ENCODE measurements at regions not wholly inside any gene's neighbourhood (a gene's known extent, or its start where the extent isn't known, plus 50 kb on each side); places are given as distances from the start of the nearest gene placed in this dataset.
A peak's percentile ranks its signal among the peaks of the same experiment; 100 is the strongest.

DNA sequence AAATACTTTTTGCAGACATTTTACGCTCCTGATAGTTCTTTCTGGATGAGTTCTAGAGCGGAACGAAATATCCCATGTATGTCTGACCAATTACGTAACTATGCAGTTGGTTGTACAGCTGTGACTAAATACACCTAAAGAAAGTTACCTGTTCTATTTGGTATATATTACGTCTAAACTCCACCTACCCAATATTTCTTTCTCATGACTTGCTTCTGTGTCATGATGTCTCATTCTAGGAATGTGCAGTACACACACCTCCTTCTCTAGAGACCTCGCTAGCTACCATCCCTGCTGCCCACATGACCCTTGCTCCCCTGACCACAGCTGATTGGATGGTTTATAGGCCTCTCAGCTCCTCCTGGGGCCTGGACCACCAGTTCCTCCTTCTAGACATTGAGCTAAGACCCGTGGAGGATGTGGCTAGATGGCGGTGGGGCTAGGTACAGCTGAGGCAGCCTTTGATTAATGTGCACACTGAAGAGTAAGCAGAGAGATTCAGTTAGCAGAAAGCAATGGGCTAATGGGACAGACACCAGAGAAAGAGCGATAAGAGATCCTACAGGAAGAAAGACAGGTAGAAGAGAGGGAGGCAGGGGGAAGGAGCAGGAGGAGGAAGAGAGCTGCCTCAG, 422.1 kb downstream of the COG6 start:
- Histone ChIP-seq H3K27ac (ENCODE audit: low read depth in 2 of 2, low read length in 2 of 2) (no peak overlapping the region), H3K27me3 (ENCODE audit: control insufficient read depth, insufficient read depth, low read length) (no peaks in the 10 kb centered on the region), H3K9ac (ENCODE audit: low read length in 3 of 3) (no peak overlapping the region), H3K4me1 (ENCODE audit: control insufficient read depth in 2 of 3, insufficient read depth in 2 of 3, low read depth in 1 of 3, low read length in 3 of 3) (no peaks in the 10 kb centered on the region), H3K4me3 (ENCODE audit: low read length in 3 of 3) (no peak overlapping the region), H3K36me3 (ENCODE audit: control insufficient read depth in 2 of 3, insufficient read depth in 3 of 3, low read length in 3 of 3) (no peaks in the 10 kb centered on the region), H3K9me3 (ENCODE audit: control insufficient read depth in 2 of 3, insufficient read depth in 1 of 3, low read length in 3 of 3) (no peaks in the 10 kb centered on the region)
- intact Hi-C loops (cut with DNase I) = no loop called here
- TF ChIP-seq, protein P1, sequence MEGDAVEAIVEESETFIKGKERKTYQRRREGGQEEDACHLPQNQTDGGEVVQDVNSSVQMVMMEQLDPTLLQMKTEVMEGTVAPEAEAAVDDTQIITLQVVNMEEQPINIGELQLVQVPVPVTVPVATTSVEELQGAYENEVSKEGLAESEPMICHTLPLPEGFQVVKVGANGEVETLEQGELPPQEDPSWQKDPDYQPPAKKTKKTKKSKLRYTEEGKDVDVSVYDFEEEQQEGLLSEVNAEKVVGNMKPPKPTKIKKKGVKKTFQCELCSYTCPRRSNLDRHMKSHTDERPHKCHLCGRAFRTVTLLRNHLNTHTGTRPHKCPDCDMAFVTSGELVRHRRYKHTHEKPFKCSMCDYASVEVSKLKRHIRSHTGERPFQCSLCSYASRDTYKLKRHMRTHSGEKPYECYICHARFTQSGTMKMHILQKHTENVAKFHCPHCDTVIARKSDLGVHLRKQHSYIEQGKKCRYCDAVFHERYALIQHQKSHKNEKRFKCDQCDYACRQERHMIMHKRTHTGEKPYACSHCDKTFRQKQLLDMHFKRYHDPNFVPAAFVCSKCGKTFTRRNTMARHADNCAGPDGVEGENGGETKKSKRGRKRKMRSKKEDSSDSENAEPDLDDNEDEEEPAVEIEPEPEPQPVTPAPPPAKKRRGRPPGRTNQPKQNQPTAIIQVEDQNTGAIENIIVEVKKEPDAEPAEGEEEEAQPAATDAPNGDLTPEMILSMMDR (IDR thresholded peaks at IDR 0.05; ENCODE audit: borderline replicate concordance, extremely low read depth, insufficient read depth) = no peak
- DNase-seq = no peak
- no peak for FAIRE-seq

DNA sequence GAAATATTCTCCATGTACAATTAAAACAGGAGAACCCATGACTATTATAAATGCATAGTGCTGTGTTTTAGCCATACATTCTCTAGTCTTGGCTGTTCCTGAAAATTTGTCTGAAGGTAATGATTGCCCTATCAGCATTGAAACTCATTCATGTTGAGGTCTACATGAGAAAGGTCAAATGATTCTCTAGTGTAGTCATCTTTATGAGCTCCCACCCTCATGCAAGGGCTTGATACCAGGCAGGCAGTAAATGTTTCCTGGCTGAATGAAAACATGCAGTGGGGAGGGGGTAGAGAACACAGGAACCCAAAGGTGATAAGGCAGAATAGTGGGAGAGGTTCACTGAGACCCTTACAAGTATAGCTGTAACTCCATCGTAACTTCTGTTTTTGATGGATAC, 424.3 kb downstream of the COG6 start:
- Histone ChIP-seq H3K4me3 (ENCODE audit: low read length in 3 of 3) (no peak overlapping the region), H3K36me3 (ENCODE audit: control insufficient read depth in 2 of 3, insufficient read depth in 3 of 3, low read length in 3 of 3) (no peaks in the 10 kb centered on the region), H3K27ac (ENCODE audit: low read depth in 2 of 2, low read length in 2 of 2) (no peak overlapping the region), H3K9ac (ENCODE audit: low read length in 3 of 3) (no peak overlapping the region), H3K4me1 (ENCODE audit: control insufficient read depth in 2 of 3, insufficient read depth in 2 of 3, low read depth in 1 of 3, low read length in 3 of 3) (peaks cover 0 to 4% (median 0%) of the 10 kb centered on the region in 3 donors), H3K9me3 (ENCODE audit: control insufficient read depth in 2 of 3, insufficient read depth in 1 of 3, low read length in 3 of 3) (no peaks in the 10 kb centered on the region), H3K27me3 (ENCODE audit: control insufficient read depth, insufficient read depth, low read length) (no peaks in the 10 kb centered on the region)
- intact Hi-C loops (cut with DNase I) = no loop called here
- DNase-seq (no peak), FAIRE-seq (no peak)
- TF ChIP-seq, protein P1 (IDR thresholded peaks at IDR 0.05; ENCODE audit: borderline replicate concordance, extremely low read depth, insufficient read depth) = no peak

DNA sequence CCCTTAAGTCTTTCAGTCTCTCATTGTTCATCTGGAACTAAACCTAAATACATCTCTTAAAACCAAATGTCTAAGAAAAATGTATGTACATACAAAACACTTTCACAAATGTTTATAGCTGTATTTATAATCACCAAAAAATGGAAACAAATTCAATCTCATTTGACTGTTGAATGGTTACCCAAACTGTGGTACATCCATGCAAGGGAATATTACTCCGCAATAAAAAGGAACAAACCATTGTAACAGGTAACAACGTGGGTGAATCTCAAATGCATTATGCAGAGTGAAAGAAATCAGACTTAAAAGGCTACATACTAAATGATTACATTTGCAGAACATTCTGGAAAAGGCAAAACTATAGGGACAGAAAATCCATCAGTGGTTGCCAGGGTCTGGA, 425.2 kb downstream of the COG6 start:
- Histone ChIP-seq H3K36me3 (ENCODE audit: control insufficient read depth in 2 of 3, insufficient read depth in 3 of 3, low read length in 3 of 3) (no peaks in the 10 kb centered on the region), H3K9me3 (ENCODE audit: control insufficient read depth in 2 of 3, insufficient read depth in 1 of 3, low read length in 3 of 3) (no peaks in the 10 kb centered on the region), H3K4me1 (ENCODE audit: control insufficient read depth in 2 of 3, insufficient read depth in 2 of 3, low read depth in 1 of 3, low read length in 3 of 3) (peaks cover 0 to 4% (median 0%) of the 10 kb centered on the region in 3 donors), H3K4me3 (ENCODE audit: low read length in 3 of 3) (no peak overlapping the region), H3K27me3 (ENCODE audit: control insufficient read depth, insufficient read depth, low read length) (no peaks in the 10 kb centered on the region), H3K27ac (ENCODE audit: low read depth in 2 of 2, low read length in 2 of 2) (no peak overlapping the region), H3K9ac (ENCODE audit: low read length in 3 of 3) (no peak overlapping the region)
- DNase-seq (no peak), FAIRE-seq (no peak)
- intact Hi-C loops (cut with DNase I) = no loop called here
- TF ChIP-seq, protein P1 (IDR thresholded peaks at IDR 0.05; ENCODE audit: borderline replicate concordance, extremely low read depth, insufficient read depth) = no peak

DNA sequence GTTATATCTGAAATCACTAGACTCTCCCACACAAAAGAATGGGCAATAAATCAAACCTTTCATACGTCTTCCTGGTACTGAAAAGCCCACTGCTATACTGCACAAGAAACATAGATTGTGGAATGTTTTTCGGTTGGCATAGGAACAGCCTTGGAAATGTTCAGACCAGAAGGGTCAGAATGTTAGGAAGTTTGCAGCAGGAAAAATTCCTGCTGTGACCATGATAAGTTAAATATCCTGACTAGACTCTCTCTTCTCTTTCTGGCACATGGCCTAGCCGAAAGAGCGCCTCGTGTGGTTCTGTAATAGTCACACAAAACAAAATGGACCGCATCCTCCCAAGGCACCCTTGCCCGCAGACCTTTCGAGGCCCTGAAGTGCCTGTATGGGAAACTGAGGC, 427.2 kb downstream of the COG6 start:
- Histone ChIP-seq H3K36me3 (ENCODE audit: control insufficient read depth in 2 of 3, insufficient read depth in 3 of 3, low read length in 3 of 3) (no peaks in the 10 kb centered on the region), H3K4me3 (ENCODE audit: low read length in 3 of 3) (no peak overlapping the region), H3K9ac (ENCODE audit: low read length in 3 of 3) (no peak overlapping the region), H3K4me1 (ENCODE audit: control insufficient read depth in 2 of 3, insufficient read depth in 2 of 3, low read depth in 1 of 3, low read length in 3 of 3) (peaks cover 0 to 4% (median 0%) of the 10 kb centered on the region in 3 donors), H3K9me3 (ENCODE audit: control insufficient read depth in 2 of 3, insufficient read depth in 1 of 3, low read length in 3 of 3) (no peaks in the 10 kb centered on the region), H3K27me3 (ENCODE audit: control insufficient read depth, insufficient read depth, low read length) (no peaks in the 10 kb centered on the region), H3K27ac (ENCODE audit: low read depth in 2 of 2, low read length in 2 of 2) (no peak overlapping the region)
- DNase-seq (peak in 3 of 5 donors; percentile 25 to 86 (median 73)), FAIRE-seq (no peak)
- intact Hi-C loops (cut with DNase I) = no loop called here
- TF ChIP-seq, protein P1 (IDR thresholded peaks at IDR 0.05; ENCODE audit: borderline replicate concordance, extremely low read depth, insufficient read depth) = no peak
